ENCODE measurements at regions not wholly inside any gene's neighbourhood (a gene's known extent, or its start where the extent isn't known, plus 50 kb on each side); places are given as distances from the start of the nearest gene placed in this dataset.
"Not testable (repeated sequence)": the region's sequence is repeated elsewhere in the genome, so short reads cannot be mapped to it uniquely, and the experiment has no call there.

DNA sequence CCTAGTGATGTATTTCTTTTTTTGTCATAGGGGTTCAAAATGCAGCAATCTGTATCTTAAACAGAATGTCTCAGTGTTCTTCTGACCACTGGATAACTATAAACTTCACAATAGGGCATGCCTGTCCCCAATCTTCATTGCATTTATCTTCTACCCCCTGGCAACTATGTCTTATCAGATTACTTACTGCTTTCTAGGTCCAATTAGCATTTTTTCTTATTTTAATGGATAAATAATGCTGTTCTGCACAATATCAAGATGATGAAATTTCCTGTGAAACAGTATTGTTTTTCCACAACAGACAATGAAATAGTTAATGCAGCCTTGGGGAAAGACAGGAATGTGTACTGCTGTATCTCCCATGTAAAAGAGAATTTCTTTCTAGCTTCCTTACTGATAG, 432.1 kb downstream of the NSUN3 start:
- Histone ChIP-seq H3K36me3 (no peaks in the 10 kb centered on the region), H3K4me3 (ENCODE audit: low read depth, low read length) (no peak overlapping the region), H3K27me3 (no peaks in the 10 kb centered on the region), H3K9me3 (no peaks in the 10 kb centered on the region), H3K4me1 (peaks cover 19% of the 10 kb centered on the region)
- no peak for DNase-seq
- TF ChIP-seq, protein P1, sequence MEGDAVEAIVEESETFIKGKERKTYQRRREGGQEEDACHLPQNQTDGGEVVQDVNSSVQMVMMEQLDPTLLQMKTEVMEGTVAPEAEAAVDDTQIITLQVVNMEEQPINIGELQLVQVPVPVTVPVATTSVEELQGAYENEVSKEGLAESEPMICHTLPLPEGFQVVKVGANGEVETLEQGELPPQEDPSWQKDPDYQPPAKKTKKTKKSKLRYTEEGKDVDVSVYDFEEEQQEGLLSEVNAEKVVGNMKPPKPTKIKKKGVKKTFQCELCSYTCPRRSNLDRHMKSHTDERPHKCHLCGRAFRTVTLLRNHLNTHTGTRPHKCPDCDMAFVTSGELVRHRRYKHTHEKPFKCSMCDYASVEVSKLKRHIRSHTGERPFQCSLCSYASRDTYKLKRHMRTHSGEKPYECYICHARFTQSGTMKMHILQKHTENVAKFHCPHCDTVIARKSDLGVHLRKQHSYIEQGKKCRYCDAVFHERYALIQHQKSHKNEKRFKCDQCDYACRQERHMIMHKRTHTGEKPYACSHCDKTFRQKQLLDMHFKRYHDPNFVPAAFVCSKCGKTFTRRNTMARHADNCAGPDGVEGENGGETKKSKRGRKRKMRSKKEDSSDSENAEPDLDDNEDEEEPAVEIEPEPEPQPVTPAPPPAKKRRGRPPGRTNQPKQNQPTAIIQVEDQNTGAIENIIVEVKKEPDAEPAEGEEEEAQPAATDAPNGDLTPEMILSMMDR (IDR thresholded peaks at IDR 0.05; ENCODE audit: low read depth, low read length) = no peak

DNA sequence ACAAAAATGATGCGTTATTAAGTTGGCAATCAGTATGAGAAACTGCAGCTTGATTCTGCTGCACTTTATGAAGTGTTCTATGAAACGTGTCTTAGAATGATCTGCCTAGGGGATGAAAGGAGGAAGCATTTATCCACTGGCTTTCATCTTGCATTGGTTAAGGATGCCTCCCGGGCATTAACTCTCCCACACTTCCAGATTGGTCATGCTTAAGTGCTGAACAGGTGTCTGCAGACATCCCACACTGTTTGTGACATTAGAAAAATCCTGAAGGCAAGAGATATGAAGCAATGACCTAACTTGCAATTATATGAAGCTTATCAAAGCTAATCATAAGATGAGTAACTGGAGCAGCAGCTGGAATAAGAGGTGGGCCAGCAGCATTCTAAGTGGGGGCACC, 437.3 kb downstream of the NSUN3 start:
- H3K4me1 ChIP-seq = peaks cover 11% of the 10 kb centered on the region
- no peaks in the 10 kb centered on the region for H3K27me3 ChIP-seq
- H3K9me3 ChIP-seq = no peaks in the 10 kb centered on the region
- no peaks in the 10 kb centered on the region for H3K36me3 ChIP-seq
- H3K4me3 ChIP-seq (ENCODE audit: low read depth, low read length) = no peak overlapping the region
- TF ChIP-seq, protein P1 (IDR thresholded peaks at IDR 0.05; ENCODE audit: low read depth, low read length) = no peak
- DNase-seq = no peak

DNA sequence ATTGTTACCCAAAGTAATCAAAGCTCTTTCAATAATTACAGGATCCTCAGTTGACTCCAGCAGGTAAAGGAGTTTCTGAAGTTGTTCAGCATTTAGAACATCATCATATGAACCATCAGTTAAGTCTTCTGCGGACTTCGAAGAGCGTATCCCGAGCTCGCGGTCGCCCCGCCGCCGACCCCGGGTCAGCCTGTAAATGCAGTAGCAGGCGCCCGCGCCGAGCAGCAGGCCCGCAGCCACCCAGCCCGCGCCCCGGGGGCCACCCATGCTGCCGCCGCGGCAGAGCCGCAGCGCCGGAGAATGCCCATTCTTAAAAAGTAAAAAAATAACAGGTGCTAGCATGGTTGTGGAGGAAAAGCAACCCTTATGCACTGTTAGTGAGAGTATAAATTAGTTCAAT, 444.5 kb downstream of the NSUN3 start:
- H3K9me3 ChIP-seq; DNase-seq; H3K36me3 ChIP-seq; H3K4me3 ChIP-seq (ENCODE audit: low read depth, low read length); H3K27me3 ChIP-seq; H3K4me1 ChIP-seq: not testable (repeated sequence)

DNA sequence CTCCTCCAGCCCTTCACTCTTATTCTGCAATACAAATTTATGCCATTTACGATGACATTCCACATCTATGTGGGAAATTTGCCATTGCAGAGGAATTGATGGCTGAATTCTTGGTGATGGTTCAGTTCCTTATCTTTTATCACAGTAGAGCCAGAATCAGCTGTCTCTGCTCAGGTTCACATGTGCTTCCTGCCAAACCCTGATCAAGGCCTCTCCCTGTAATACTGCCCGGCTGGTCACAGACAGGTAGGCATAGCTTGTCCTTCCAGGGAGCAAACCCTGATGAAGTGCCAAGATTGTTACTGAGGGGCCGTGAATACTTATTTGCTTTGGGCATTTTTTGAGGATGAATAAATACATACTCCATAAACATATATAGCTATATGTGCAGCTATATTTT, 450.0 kb downstream of the NSUN3 start:
- Histone ChIP-seq H3K27me3 (no peaks in the 10 kb centered on the region), H3K36me3 (no peaks in the 10 kb centered on the region), H3K4me3 (ENCODE audit: low read depth, low read length) (no peak overlapping the region), H3K4me1 (no peaks in the 10 kb centered on the region), H3K9me3 (no peaks in the 10 kb centered on the region)
- DNase-seq = no peak
- TF ChIP-seq, protein P1 (IDR thresholded peaks at IDR 0.05; ENCODE audit: low read depth, low read length) = no peak

DNA sequence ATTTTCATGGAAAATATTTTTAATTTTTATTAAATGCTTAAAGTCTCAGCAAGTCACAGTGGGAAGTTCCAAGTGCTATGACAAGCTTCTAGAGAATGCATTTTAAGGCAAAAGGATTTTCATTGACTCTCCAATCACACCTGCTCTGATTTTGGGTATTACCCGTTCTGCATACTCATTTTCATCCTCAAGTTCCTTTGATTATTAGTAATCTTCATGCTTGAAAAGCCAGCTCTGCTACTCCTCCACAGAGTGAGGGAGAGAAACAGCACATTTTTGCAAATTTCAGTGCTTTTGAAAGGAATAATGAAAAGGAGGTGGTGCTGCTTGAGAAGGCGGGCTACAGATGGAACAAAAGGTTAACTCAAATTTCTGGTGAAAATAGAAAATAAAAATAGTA, 450.7 kb downstream of the NSUN3 start:
- TF ChIP-seq, protein P1 (IDR thresholded peaks at IDR 0.05; ENCODE audit: low read depth, low read length) = no peak
- H3K36me3 ChIP-seq = no peaks in the 10 kb centered on the region
- H3K4me3 ChIP-seq (ENCODE audit: low read depth, low read length) = no peak overlapping the region
- no peaks in the 10 kb centered on the region for H3K4me1 ChIP-seq
- no peak for DNase-seq
- no peaks in the 10 kb centered on the region for H3K27me3 ChIP-seq
- no peaks in the 10 kb centered on the region for H3K9me3 ChIP-seq

DNA sequence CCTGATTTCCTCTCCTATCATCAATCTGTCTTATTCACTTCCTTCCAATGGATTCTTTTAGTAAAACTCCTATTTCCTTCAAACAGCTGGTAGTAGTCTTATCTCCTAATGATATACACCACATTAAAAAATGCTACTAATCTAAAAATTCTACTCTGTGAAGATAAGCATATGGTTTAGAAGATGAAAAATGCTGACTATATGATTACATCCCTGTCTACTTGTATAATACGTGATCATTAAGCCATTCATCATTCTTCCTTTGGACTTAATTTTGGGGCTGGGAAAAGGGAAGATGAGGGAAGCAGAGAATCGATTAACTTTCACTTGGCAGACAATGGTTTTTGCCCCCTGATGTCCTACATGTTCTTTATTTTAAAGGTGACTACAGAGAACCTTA, 453.1 kb downstream of the NSUN3 start:
- Histone ChIP-seq H3K36me3 (no peaks in the 10 kb centered on the region), H3K27me3 (no peaks in the 10 kb centered on the region), H3K9me3 (no peaks in the 10 kb centered on the region), H3K4me1 (no peaks in the 10 kb centered on the region), H3K4me3 (ENCODE audit: low read depth, low read length) (no peak overlapping the region)
- TF ChIP-seq, protein P1 (IDR thresholded peaks at IDR 0.05; ENCODE audit: low read depth, low read length) = no peak
- DNase-seq = no peak

DNA sequence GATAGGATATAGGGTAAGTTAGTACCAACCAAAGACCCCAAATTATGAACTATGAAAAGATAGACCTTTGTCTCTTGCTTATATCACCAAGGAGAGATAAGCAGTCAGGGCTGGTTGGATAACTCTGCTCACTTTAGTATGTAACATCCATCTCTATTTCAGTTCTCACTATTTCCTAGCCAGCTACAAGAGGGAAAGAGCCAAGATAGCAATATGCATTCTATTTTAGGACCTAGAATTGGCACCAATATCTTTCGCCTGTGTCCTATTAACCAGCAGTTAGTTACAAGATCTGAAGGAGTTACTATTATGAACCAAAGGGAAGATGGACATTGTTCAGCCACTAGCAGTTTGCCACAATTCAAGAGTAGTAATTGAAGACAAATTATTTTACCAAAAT, 457.5 kb downstream of the NSUN3 start:
- H3K4me1 ChIP-seq = no peaks in the 10 kb centered on the region; the same call in 1 of the 2 replicates
- TF ChIP-seq, protein P1 (IDR thresholded peaks at IDR 0.05; ENCODE audit: low read depth, low read length) = no peak
- no peak for DNase-seq
- H3K9me3 ChIP-seq = no peaks in the 10 kb centered on the region
- no peaks in the 10 kb centered on the region for H3K36me3 ChIP-seq
- H3K4me3 ChIP-seq (ENCODE audit: low read depth, low read length) = no peak overlapping the region
- H3K27me3 ChIP-seq = no peaks in the 10 kb centered on the region
